ENCODE measurements at regions not wholly inside any gene's neighbourhood (a gene's known extent, or its start where the extent isn't known, plus 50 kb on each side); places are given as distances from the start of the nearest gene placed in this dataset.

DNA sequence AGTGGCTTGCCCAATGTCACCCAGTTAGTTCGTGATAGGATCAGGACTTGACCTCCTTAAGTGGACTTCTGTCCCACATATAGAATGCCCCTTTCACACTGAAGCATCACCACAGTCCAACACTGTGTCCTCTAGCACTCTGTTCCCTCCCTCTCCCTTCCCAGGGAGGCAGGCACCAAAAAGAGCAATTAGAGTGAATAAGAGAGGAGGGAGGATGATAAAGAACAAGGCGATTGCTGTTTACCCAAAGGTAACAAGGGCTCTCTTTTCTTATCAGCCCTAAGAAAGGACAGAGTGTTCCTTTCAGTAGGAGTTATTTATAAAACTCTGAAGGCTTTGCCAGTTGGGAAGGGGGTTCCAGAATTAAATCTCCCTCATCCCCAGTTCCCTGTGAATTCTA is 192.7 kb upstream of the ATP2B1 start:
- DNase-seq (ENCODE audit: low read depth), result no peak
- no peak overlapping the region for H3K4me3 ChIP-seq (ENCODE audit: low read depth, low read length)
- TF ChIP-seq, protein P1, sequence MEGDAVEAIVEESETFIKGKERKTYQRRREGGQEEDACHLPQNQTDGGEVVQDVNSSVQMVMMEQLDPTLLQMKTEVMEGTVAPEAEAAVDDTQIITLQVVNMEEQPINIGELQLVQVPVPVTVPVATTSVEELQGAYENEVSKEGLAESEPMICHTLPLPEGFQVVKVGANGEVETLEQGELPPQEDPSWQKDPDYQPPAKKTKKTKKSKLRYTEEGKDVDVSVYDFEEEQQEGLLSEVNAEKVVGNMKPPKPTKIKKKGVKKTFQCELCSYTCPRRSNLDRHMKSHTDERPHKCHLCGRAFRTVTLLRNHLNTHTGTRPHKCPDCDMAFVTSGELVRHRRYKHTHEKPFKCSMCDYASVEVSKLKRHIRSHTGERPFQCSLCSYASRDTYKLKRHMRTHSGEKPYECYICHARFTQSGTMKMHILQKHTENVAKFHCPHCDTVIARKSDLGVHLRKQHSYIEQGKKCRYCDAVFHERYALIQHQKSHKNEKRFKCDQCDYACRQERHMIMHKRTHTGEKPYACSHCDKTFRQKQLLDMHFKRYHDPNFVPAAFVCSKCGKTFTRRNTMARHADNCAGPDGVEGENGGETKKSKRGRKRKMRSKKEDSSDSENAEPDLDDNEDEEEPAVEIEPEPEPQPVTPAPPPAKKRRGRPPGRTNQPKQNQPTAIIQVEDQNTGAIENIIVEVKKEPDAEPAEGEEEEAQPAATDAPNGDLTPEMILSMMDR (IDR thresholded peaks at IDR 0.05; ENCODE audit: insufficient read depth, low read depth, low read length, missing control alignments), result no peak

DNA sequence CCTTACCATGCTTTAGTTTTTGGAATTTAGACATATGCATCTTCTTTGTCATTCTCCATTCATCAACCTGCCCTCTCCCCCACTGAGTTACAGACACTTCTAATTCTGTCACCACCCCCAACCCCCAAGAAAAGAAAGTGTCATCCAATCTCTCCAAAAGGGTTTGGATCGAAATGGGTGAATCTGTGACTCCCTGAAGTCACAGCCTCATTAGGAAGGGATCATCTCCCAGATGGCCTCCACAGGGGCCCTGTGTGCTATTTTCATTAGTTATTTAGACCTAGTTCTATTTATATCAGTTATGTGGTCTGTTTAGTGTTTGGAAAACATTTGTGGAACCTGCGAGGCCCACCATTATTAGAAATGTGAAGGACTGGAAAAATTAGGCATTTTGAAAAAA is 191.0 kb upstream of the ATP2B1 start:
- H3K4me3 ChIP-seq (ENCODE audit: low read depth, low read length), result no peak overlapping the region
- no peak for DNase-seq (ENCODE audit: low read depth)
- TF ChIP-seq, protein P1 (IDR thresholded peaks at IDR 0.05; ENCODE audit: insufficient read depth, low read depth, low read length, missing control alignments), result no peak

DNA sequence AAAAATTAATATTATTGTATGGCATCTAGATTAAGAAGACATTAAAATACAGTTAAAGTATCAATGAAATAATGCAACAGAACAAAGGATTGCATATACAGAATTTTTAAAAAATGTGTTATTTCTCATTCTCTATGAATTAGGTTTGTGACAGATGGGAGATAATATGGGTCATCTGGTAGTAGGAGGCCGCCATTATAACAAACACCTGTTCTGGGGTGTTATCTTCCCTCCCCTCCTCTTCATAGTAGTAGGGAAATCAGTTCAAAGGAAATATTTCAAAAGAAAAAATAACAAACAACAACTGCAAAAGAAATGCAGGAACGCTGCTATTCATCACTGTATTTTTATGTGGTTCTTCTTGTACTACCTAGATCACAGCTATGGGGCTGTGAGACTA is 187.0 kb upstream of the ATP2B1 start:
- no peak overlapping the region for H3K4me3 ChIP-seq (ENCODE audit: low read depth, low read length)
- no peak for DNase-seq (ENCODE audit: low read depth)
- TF ChIP-seq, protein P1 (IDR thresholded peaks at IDR 0.05; ENCODE audit: insufficient read depth, low read depth, low read length, missing control alignments), result no peak

GRCh38 chr12:89895101-89895500 is 186.5 kb upstream of the ATP2B1 start:
- TF ChIP-seq, protein P1 (IDR thresholded peaks at IDR 0.05; ENCODE audit: insufficient read depth, low read depth, low read length, missing control alignments), result no peak
- no peak for DNase-seq (ENCODE audit: low read depth)
- H3K4me3 ChIP-seq (ENCODE audit: low read depth, low read length), result no peak overlapping the region

- DNase-seq (ENCODE audit: low read depth), result peak; percentile 29
- H3K4me3 ChIP-seq (ENCODE audit: low read depth, low read length), result no peak overlapping the region
- TF ChIP-seq, protein P1 (IDR thresholded peaks at IDR 0.05; ENCODE audit: insufficient read depth, low read depth, low read length, missing control alignments), result no peak
These were observed 185.5 kb upstream of the ATP2B1 start for GRCh38 chr12:89893972-89894706.

DNA sequence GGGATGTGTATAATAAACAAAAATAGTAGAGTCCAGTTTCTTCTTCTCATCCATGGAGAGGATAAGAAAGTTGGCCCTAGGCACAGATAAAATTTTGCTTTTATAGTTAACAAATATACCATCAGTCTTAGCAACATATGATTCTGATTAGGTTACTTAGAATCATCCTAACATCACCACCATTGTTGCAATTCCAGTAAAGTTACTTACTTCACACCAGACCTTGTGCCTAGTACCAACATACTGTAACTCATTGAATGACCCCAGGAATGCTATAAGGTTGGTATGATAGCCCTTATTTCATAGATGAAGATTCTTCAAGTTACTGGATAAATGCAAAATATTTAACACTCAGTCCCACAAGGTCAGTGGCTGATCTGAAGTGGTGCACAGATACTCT is 183.8 kb upstream of the ATP2B1 start:
- TF ChIP-seq, protein P1 (IDR thresholded peaks at IDR 0.05; ENCODE audit: insufficient read depth, low read depth, low read length, missing control alignments), result no peak
- no peak for DNase-seq (ENCODE audit: low read depth)
- H3K4me3 ChIP-seq (ENCODE audit: low read depth, low read length), result no peak overlapping the region

GRCh38 chr12:89891933-89892332 is 183.3 kb upstream of the ATP2B1 start:
- TF ChIP-seq, protein P1 (IDR thresholded peaks at IDR 0.05; ENCODE audit: insufficient read depth, low read depth, low read length, missing control alignments), result no peak
- DNase-seq (ENCODE audit: low read depth), result no peak
- no peak overlapping the region for H3K4me3 ChIP-seq (ENCODE audit: low read depth, low read length)
